IPS-NIHi7 (cell line): ENCODE measurements at regions not wholly inside any gene's neighbourhood (a gene's known extent, or its start where the extent isn't known, plus 50 kb on each side); places are given as distances from the start of the nearest gene placed in this dataset.
"Not testable (repeated sequence)": the region's sequence is repeated elsewhere in the genome, so short reads cannot be mapped to it uniquely, and the experiment has no call there.

ENCODE experiments used
- DNase-seq: peaks from one replicate; pipeline ENCODE4 v3.0.0; 2012; ENCODE audit warnings: mixed read lengths; ENCODE audit errors: extremely low spot score

DNA sequence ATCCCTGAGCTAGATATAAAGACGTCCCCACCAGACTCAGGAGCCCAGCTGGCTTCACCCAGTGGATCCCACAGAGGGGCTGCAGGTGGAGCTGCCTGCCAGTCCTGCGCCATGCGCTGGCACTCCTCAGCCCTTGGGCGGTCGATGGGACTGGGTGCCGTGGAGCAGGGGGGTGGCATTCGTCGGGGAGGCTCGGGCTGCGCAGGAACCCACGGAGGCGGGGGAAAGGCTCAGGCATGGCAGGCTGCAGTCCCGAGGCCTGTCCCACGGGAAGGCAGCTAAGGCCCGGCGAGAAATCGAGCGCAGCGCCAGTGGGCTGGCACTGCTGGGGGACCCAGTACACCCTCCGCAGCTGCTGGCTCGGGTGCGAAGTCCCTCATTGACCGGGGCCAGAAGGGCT lies 555.1 kb upstream of the CDH10 start:
- not testable (repeated sequence) for DNase-seq

DNA sequence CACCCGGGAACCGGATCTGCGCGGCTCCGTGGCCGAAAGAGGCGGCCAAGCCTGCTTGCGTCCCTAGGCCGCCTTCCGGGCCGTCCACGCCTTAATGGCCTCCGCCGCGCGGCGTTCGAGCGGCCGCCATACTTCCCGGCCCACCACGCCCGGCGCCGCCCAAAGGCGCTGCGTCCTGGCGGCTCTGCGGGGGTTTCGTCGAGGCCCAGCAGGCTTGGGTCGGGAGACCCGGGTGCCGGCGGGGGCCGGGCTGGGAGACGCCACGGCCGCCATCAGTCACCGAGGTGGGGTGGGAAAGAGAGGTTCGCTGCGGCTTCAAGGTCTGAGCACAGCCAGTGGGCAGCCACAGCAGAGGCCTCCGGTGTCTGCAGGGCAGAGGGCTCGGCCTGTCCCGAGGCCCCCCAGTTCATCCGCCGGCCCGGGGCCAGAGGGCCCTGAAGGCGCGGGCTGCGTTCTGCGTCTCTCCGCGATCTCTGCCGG lies 545.8 kb upstream of the CDH10 start:
- DNase-seq = no peak

DNA sequence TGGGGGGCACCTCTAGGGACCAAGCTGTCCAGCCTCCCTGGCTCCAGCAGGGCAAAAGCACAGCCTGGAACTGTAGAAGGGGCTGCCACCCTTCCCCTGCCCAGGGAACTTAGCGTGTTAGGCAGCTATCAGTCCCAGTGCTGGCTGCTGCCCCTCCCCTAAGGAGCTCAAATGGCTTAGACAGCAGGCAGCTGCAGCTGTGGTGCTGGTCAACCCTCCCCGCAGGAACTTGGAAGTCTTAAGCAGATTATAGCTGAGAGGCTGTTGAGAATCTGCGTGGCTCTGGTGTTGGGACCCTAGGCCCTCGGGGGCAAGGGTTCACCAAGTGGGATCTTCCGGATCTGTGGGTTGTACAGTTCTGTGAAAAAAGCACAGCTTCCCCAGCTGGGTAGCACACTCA lies 536.5 kb upstream of the CDH10 start:
- no peak for DNase-seq

DNA sequence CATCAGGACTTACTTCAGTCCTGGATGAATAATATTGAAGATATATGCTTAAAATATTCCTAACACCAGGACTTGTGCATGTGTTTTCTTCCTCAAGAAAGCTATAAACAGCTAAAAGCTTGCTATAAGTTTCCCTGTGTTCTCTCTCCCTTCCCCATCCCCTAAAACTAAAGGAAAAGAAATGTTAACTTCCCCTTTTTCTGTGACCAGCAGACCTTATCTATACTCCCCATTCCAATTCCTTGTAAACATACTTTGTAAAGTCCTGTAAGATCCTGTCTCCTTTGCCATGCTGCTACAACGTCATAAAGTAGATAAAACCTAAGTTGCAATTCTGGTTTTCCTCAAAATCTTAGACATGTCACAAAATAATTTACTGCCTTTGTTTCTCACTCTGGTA lies 517.8 kb upstream of the CDH10 start:
- DNase-seq = not testable (repeated sequence)

GRCh38 chr5:25160891-25161290 lies 516.1 kb upstream of the CDH10 start:
- DNase-seq = no peak

- no peak for DNase-seq
Measured at GRCh38 chr5:25150819-25151218, 506.0 kb upstream of the CDH10 start.

DNA sequence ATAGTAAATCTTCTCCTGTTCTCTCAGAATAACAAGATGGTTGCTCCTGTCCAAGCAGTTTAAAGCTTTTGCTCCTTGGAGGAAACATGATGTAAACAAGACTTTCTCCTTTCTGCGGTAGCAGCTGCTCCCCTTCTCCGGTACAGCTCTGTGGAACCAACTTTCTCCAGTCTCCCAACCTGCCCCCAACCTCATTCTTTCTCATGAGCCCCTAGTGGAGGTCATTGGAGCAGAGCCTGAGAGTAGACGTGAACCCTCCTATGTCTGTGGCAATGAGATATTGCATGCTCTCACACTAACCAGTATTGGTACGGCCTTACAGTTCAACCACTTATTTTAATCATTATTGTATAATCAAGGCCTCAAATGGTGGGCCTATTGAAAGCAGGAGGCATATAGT lies 483.8 kb upstream of the CDH10 start:
- peak; percentile 6 for DNase-seq

- DNase-seq = peak; percentile 12
Measured at GRCh38 chr5:25119650-25120049, 474.9 kb upstream of the CDH10 start.

DNA sequence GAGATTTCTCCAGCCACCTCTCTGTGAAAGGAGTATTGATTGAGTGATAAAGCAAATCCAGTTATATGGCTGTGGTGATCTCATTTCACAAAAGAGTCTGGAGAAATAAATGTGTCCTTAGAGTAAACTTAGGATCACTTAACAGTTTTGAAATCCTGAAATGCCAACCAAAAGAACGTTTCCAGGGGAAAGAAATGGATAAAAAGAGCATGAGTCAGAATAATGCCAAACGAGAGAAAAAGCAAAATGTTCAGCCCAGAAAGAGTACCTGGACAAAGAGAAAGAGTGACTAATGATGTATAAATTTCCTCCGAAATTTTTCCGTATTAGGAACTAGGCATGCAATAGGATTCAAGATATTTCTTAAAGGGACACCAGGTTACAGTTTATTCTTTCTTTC lies 463.1 kb upstream of the CDH10 start:
- DNase-seq = no peak

- DNase-seq = no peak
Measured at GRCh38 chr5:25099538-25099937, 454.8 kb upstream of the CDH10 start.

GRCh38 chr5:25095261-25095660 lies 450.5 kb upstream of the CDH10 start:
- DNase-seq = no peak

DNA sequence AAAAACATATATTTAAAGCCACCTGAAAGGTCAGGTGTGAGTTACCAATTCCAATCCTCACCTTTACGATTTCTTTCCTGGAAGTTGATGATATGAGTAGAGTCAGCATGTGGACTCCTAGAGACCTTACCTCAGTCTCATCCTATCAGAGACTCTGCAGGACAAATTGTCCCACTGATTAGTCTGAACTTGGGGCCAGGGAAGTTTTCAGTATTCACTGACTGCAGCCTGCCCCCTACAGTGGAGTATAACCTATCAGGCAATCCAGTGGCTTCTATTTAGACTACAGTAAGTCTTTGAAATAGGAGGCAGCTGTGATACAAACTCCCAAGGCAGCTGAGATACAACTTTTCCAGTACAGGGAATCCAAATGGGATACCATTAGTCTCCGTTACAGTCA lies 449.4 kb upstream of the CDH10 start:
- DNase-seq = peak; percentile 4

- DNase-seq = no peak
Measured at GRCh38 chr5:25091921-25092320, 447.1 kb upstream of the CDH10 start.

DNA sequence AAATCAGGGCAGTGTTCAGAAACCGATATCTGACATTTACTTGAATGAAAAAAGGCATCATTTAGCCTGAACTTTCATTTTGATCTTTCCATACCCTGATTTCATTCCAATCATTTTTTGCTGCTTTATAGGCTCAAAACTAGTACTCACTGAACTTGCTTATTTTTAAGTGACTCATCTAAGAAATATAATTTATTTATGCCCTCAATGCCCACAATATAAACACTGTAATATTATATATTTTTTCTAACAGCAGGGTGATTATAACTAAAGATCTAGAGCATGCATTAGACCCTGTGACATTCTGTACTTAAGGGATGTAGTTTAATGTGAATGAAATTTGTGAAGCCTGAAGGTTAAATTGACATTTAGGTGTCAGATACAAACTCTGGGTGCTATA lies 446.1 kb upstream of the CDH10 start:
- no peak for DNase-seq

- DNase-seq = no peak
Measured at GRCh38 chr5:25090275-25090674, 445.5 kb upstream of the CDH10 start.

- DNase-seq = not testable (repeated sequence)
Measured at GRCh38 chr5:25088689-25089088, 443.9 kb upstream of the CDH10 start.

DNA sequence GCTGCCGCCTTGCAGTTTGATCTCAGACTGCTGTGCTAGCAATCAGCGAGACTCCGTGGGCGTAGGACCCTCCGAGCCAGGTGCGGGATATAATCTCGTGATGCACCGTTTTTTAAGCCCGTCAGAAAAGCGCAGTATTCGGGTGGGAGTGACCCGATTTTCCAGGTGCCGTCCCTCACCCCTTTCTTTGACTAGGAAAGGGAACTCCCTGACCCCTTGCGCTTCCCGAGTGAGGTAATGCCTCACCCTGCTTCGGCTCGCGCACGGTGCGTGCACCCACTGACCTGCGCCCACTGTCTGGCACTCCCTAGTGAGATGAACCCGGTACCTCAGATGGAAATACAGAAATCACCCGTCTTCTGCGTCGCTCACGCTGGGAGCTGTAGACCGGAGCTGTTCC lies 438.5 kb upstream of the CDH10 start:
- not testable (repeated sequence) for DNase-seq

DNA sequence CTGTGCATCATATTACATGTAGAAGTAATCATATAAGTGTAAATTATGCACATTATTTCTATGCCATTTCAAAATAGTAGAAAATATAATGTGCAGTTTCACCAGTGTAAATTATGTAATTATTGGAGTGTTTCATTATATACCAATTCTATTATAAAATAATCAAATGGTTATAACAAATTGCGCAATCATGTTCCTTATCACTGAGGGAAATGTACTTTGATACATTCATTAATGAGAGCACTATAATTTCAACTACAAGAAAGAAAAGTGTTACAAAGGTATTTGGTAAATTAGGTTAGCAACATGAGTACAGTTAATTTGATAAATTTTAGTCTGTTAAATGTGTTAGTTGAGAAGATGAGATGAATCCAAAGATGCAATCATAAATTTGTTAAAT lies 421.5 kb upstream of the CDH10 start:
- no peak for DNase-seq

GRCh38 chr5:25064306-25064705 lies 419.5 kb upstream of the CDH10 start:
- no peak for DNase-seq

DNA sequence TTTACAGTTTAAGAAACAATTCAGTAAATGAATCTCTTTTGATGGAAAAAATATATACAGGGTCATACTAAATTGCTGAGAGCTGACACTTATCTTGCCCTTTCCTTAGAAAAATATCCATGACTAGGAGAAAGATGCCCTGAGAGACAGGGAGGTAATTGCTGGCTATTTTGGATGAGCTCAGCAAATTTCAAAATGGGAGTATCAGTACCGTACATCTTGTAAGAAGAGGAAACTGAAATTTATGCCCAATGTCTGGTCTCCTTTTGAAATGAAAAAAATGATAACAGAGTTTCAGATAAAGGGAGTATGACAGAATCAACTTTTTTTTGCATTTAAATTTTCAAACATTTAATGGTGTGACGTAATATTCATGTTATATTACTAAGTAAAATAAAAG lies 415.8 kb upstream of the CDH10 start:
- DNase-seq = no peak

- no peak for DNase-seq
Measured at GRCh38 chr5:25056836-25057235, 412.1 kb upstream of the CDH10 start.

DNA sequence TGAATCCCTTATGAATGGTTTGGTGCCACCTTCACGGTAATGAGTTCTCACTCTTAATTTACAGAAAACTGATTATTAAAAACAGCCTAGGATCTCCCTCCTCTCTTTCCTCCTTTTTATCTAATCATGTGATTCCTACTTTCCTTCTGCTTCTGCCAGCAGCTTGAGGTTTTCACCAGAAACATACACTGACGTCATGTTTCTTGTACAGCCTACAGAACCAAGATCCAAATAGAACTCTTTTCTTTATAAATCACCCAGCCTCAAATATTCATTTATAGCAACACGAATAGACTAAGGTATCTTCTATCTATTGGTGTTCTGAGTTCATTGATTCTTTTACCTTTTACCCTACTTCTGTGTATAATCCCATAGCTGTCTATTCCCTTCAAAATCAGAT lies 388.9 kb upstream of the CDH10 start:
- DNase-seq = no peak

DNA sequence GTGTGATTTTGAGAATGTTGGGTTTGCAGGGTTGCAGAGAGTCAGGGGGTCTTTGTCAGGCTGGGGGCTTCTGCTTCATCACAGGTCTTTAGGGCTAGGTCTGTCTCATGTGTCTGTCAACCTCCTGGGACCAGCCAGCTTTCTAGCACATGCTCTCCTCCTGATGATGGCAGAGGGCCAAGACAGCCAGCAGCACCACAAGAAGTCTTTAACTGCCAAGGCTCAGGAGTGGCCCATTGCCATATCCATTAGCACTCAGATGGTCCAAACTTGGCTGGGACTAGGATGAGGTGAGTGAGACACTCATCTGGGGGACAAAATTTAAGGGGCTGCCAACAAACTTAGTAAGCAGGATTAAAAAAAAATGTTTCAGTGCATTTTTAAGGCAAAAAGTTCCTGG lies 384.2 kb upstream of the CDH10 start:
- no peak for DNase-seq

- no peak for DNase-seq
Measured at GRCh38 chr5:25027526-25027925, 382.7 kb upstream of the CDH10 start.

DNA sequence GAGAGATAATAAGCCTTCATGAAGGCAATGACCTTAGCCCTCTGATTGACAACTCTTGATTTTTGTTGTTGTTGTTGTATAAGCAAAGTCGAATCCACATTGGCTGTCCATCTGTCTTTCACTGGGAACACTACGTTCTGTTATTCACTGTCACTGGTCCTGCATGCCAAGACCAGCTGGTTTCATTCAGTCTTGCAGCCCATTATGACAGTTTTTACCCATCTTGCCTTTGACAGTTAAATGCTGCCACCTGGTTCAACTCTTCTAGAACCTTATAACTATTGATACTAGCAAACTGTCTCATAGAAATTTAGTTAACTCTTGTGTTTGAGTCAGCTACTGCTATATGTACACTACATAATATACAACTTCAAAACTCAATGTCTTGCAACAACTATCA lies 382.3 kb upstream of the CDH10 start:
- no peak for DNase-seq
